SW480 (cell line): ENCODE measurements at regions not wholly inside any gene's neighbourhood (a gene's known extent, or its start where the extent isn't known, plus 50 kb on each side); places are given as distances from the start of the nearest gene placed in this dataset.

Experiments used
- DNase-seq: peaks from one replicate; pipeline ENCODE4 v3.0.0-alpha.2; 2016; ENCODE audit warnings: low spot score

DNA sequence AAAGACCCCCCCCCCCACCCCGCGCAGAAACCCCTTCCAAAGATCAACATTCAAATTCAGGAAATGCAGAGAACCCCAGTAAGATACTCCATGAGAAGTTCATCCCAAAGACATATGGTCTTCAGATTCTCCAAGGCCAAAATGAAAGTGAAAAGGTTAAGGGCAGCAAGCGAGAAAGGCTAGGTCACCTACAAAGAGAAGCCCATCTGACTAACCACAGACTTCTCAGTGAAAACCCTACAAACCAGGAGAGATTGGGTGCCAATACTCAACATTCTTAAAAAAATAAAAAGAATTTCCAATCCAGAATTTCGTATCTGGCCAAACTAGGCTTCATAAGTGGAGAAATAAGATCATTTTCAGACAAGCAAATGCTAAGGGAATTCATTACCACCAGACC, 175.2 kb downstream of the RND3 start:
- no peak for DNase-seq

DNA sequence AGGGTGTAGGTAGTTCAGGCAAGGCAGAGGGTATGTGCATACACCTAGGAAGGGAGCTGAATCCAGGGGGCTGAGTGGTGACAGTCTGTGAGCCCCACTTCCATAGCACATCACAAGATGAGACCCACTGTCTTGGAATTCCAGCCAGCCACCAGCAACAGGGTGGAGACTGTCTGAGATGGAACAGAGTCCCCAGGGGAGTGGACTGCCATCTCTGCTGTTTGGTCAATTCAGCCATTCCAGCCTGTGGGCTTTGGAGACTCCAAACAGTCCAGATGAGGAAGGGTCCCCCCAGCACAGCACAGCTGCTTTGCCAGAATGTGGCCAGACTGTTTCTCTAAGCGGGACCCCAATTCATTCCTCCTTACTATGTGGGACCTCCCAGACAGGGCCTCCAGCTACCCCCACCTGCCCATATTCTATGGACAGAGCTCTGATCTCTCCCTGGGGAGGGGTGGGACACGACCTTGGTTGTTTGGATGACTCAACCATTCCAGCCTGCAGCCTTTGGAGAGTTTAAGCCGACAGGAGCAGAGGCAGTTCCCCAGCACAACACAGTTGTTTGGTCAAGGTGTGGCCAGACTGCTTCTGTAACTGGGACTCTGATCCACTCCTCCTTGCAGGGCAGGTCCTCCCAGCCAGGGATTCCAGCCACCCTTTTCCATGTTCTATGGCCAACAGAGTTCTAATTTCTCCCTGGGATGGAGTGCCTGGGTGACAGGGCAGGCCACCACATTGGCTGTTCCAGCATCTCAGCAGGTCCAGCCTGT, 178.0 kb downstream of the RND3 start:
- DNase-seq, result peak; percentile 88

DNA sequence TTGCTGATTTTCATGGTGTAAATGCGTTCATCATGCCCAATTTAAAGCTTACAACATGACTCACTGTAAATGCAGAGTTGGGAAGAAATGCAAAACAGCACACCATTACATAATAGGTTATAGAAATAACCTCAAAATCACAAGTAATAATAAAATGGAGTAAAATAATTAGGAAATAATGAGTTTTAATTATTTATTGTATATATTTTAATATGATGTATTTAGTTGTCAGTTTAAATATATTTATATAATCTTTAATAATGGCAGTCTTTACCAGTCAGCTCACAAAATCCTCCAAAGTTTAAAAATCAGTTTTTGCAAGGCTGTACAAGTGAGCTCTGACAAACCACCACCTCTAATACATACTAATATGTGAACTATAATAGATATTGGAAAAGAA, 180.2 kb downstream of the RND3 start:
- no peak for DNase-seq

DNA sequence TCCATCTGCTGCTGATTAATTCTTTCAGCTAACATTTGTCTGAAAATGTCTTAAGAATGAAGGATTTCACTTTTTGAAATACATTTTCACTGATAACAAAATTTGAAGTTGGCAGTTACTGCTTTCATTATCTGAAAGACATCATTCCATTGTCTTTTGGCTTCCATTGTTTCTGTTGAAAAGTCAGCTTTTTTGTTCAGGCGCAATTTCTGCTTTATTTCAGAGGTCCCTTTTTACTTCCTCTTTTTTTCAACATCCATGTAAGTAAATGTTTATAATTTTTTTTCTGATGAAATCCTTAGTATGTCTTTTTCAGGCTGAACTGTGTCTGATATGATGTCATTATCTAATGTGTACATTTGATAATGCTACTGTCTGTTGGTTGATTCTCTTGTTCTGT, 184.2 kb downstream of the RND3 start:
- DNase-seq, result peak; percentile 14

DNA sequence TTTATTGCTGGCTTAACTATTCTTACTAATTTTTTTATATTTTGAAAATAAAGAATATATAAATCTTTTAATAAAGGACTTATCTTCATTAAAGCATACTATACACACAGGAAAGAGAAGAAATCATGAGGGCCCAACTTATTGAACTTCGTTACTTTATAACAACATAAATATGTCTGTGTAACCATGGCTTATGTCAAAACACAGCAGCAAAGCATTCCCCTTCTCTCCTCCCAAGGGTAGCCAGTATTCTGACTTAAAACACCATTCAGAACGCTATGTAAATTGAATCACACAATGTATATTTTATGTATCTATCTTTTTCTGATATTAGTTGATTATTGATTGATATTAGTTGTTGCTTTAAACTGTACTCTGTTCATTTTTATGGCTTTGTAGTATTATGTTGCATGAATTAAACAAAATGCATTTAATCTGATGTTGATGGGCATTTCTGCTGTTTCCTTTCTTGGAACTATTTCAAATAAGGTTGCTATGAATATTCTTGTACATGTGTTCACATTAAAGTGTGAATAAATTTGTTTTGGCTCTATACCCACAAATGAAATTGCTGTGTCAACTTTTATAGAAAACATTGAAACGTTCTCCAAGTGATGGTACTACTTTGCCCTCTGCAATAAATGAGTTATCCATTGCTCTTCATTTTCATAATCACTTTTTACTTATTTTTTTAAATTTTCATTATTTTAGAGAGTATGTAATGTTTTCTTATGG, 188.7 kb downstream of the RND3 start:
- no peak for DNase-seq

DNA sequence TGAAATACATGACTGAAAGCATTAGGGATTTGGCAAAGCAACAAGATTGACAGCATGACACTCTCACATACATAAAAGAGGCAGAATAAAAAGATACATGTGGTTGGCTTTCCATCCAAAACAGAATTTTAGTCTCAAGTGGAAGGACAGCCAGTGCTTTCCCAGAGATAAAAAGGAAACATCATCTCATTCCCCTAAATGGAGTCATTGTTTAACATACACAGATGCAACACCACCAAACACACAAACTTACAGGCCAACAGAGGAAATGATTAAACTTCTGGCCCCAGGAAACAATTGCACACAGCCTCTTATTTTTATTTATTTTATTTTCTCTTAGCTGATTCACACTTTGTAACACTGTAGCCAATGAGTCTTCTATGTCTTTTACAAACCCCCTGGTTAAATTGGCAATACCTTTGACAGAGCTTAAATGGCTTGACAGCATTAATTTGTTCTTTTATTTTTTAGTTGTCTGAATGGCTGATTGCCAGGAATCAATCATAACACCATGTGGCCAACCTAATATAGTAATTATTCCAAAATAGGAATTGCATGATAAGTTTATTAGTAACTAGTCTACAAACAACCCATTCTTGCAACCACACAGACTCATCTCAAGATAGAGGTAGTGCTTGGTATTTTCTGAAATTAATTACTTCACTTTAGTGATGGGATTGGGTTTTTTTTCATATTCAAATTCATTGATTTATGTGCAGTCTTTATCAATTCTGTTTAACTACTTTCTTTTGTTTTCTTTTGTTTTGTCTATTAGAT, 190.5 kb downstream of the RND3 start:
- DNase-seq, result peak; percentile 12

DNA sequence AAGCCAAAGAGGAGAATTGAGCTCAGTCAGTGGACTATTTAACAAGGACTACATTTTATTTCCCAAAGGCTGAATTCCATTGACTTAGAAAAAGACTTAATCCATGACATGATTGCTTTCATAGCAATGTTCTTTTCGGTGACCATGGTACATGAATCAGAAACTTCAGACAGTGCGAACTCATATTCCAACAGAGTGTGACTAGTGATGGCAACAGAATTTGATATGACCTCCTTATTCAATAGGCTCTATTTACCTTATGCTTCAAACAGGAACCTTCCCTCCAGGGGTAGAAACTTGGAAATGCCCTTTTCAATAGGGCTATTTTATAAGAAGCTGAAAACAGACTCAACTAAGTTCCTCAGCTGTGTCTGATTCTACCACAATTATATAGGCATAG, 191.9 kb downstream of the RND3 start:
- DNase-seq, result no peak

DNA sequence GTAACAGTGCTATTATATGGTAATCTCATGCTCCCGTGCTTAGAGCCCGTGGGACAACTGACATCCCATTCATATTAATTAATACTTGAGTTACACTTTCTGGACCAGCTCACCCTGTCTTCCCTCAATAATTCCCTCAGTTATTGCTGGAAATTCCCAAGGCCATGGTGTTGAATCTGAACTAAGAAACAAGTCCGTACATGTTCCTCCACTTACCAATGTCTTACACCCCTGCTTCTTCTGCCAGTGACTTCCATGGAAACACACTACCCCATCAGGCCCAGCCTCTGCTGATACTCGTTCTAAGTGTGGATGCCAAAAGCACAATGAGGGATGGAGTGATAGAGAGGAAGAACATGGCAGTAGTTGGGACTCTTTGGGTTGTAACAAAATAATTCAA, 193.7 kb downstream of the RND3 start:
- DNase-seq, result no peak

DNA sequence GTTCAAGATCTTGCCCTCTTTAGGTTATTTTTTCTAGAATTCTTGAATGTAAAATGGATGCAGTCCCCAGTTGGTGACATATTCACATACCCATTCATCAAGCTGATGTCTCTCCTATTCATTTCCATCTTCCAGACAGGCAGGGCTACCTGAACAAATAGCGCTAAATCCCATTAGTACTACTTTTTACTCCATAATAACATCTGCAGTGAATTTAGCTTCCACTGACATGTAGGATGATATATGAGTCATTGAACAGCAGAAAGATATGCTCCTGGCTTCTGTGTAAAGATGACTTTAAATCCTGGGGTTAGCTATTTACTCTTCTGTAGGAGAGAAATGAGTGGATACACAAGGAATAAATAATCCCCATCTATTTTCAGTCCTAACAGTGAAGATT, 194.7 kb downstream of the RND3 start:
- DNase-seq, result no peak

DNA sequence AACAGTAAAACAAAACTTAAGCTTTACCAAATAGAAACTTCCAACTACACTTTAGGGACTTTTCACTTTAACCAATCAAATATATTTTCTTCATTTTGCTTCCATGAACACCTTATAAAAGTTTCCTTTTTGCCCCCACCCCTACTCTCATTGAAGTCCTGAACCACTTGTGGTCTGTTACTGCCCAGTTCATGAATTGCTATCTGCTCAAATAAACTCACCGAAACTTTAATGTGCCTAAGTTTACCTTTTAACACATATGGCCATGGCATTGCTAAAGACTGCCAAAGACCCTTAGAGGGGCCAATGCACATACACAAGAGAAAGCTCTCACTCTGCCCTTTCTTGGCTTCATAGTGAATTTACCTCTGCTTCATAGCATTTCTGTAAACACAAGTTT, 195.3 kb downstream of the RND3 start:
- DNase-seq, result no peak

DNA sequence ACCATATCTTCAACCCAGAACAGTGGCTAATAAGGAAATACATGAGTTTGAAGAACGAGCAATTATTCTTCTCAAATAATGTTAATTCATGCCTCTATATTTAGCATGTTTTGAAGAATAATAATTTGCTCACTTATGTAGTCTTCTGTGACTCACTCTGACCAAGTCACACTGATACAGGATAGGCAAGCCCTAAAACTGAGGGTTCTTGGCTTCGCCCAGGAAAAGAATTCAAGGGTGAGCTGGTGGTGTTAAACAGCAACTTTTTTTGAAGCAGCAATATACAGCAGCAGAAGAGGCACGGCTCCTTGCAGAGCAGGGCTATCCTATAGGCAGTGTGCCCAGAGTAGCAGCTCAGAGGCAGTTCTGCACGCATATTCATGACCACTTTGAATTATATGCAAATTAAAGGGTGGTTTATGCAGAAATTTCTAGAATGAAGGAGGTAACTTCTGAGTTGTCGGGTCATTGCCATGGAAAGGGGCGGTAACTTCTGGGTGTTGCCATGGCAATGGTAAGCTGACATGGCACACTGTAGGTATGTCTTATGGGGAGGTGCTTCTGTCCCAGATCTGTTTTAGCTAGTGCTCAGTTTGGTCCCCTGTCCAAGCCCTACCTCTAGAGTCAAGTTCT, 200.6 kb downstream of the RND3 start:
- no peak for DNase-seq

DNA sequence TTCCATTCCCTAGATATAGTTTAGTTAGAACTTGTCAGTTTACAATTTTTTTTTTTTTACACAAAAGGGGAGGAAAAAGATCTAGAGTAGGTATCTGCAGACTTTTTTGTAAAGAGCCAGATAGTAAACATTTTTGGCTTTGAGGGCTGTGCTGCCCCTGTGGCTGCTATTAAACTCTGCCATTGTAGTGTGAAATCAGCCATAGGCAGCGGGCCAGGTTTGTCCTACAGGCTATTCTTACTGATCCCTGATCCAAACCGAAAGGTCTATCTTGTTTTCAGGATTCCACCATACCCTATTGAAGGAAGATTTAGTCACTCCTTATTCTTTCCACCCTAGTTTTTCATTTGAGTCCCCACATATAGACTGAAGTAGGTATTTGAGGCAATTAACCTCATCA, 203.4 kb downstream of the RND3 start:
- no peak for DNase-seq

DNA sequence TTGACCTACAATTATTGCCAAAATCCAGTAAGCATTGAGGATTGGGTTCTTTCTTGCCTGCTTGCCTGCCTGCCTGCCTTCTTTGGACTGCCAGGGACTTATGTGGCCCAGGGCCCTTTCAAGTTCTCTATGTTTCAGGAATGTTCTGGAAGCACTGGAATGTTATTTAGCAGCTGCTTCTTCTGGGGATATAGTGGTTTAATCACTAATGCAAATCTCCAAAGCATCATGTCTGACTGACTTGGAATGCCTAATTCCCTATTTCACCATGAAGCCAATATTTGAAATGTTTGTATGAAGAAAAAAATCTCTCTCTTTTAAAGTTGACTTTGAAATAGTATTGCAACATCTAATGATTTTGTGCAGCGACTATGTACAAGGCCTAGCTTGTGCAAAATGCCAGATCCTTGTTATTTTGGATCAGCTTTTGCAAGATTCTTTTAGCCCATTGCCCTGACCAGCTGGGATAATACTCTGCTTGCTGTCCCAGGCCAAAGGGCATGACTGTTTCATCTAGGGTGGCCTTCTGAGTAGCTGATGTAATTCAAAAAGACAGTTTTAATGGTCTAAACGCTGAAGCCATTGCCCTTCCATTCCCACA, 204.6 kb downstream of the RND3 start:
- no peak for DNase-seq

DNA sequence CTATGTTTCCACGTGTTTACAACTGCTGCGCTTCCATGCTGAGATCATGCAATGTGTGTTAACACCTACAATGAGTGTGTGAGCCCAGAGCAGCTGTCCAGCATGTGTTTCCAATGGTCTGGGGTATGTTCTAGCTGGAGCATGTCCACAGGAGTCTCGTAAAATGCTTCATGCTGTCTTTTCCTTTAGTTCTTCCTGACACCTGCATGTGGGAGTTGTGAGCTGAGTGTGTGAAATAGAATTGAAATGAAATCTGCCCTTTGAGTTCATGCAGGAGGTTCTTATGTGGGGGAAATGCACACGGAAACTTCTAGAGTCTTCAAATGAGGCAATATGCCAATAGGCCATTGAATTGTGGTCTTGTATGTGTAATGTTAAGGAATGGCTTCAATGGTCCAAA, 205.1 kb downstream of the RND3 start:
- DNase-seq, result no peak

DNA sequence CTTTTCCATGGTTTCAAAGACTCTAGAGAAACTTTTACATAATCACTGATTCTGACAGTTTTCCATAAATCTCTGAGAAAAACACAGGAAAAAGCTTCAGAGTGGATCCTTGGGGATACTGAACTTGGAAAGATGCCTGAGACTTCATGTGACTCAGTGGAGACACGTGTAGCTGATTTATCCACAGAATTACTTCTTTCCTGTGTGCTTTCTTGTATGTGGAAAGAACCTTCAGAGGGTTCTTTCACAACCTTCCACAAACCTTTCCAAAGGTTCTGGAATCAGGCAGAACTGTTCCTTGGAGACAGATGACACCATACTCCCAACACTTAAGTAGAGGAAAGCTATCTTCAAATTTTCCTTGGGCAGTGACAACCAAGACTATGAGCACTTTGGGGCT, 207.2 kb downstream of the RND3 start:
- no peak for DNase-seq

DNA sequence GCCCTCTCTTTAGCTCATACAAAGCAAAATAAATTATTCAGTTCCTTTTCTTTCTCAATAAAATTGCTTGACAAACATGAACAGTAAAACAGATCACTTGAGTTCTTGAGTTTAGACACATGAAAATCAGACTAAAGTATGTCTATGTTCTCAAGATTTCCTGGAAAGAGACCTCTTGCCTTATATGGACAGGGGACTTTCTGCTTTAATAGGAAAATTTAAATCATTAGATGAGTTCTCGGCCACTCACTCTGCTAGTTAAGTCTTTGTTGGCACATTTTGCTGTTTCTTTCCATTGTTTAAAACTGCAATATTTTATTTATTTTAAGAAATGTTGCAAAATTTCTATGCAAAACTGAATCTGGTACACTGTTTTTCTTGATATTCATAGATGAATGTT, 207.8 kb downstream of the RND3 start:
- no peak for DNase-seq

DNA sequence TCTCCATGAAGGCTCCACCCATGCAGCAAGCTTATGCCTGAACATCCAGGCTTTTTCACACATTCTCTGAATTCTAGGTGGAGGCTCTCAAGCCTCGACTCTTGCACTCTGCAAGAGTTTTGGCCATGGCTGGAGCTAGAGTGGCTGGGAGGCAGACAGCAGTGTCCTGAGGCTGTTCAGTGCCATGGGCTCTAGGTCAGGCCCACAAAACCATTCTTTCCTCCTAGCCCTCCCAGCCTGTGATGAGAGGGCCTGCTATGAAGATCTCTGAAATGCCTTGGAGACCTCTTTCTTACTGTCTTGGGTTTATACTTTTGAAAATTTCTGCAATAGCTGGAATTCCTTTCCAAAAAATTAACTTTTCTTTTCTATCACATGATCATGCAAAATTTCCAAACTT, 210.7 kb downstream of the RND3 start:
- no peak for DNase-seq

DNA sequence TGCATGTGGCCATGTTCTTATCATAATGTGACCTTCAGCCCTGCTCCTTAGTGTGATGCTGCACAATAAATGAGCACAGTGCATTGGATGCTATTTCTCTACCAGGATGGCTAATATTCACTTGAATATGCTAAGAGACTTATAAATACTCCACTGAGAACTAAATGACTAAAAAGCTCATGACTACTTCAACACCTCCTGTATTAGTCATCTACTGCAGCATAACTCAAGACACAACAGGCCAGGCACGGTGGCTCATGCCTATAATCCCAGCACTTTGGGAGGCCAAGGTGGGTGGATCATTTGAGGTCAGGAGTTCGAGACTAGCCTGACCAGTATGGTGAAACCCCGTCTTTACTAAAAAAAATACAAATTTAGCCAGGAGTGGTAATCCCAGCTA, 213.4 kb downstream of the RND3 start:
- DNase-seq, result no peak

DNA sequence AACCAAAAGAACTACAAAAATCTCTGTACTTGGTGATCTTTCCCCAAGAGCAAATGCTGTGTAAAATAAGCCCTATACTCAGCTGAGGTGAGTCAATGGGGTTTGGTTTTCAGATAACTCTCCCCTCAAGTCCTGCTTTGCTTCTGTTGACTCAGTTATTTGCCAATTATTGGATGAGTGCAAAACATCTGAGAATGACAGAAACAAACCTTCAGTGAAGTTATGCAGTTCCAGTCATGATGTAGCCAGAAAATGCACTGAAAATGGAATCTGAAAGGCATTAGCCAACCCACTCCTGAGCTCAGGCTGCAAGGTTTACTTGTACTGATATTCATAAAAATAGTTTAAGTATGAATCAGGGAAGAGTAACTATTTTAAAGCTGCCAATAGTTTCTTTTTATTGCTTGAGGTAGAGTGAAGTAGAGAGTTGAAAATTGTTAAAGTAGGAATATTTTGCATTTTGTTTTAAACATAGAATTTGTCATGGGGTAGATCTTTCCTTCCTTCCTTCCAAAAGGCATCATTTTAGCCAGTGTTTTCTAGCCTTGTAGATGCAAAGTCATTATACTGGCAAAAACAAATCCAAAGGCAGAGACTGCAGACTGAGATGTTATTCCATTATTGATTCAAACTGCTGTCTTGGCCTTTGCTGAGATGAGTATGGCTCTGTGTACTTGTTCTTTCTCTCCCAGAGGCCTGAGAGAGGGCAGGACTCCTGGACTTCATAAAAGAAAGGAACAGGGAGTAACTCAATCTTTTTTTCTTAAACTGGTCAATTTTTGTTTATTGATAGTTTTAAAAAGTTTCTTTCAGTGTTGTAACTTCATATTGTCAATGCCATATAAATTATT, 215.3 kb downstream of the RND3 start:
- DNase-seq, result no peak

DNA sequence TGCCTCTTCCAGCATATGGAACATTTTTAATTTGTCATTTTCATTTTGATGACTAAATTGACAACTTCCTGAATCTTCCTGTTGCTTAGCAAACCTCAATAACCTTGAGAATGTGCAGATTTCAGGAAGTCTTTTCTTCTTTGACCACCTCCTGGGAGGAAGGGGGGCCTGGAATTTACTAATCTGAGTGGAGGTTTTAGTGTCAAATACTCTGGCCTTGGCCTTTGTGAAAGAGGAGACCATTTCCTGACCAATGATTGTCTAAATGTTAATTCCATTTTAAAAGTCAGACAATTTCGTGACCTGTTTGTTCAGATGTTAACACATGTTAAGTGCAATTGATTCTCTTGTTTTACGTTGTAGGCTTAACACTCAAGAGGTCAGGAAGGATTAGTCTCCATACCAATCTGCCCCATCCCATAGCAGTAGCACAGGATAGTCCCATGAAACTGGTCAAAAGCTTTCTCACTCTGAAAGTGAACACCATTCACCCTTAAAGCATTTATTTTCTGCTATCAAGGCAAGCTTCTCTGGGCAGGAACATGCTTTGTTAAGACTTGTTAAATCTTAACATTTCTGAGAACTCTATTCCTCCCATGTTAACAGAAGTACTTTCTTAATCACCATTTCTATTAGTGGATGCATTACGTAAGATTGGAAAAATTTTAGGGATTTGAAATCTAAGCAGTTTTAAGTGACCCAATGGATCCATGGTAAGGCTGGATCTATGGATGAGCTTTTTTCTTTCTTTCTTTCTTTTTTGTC, 219.6 kb downstream of the RND3 start:
- DNase-seq, result no peak
